Fibroblast of lung (primary cell): ENCODE measurements at regions not wholly inside any gene's neighbourhood (a gene's known extent, or its start where the extent isn't known, plus 50 kb on each side); places are given as distances from the start of the nearest gene placed in this dataset.

Experiments used
- CTCF ChIP-seq, 2 donors: IDR thresholded peaks in 1 of 2; conservative IDR thresholded peaks in 1 of 2; 1 replicate in 1 of 2; 2 replicates in 1 of 2; pipeline ENCODE4 v1.5.1; 2011 to 2012; ENCODE audit warnings: low read length in 2 of 2, control low read depth in 1 of 2, inconsistent platforms in 1 of 2, low read depth in 1 of 2, mild to moderate bottlenecking in 1 of 2
- EZH2 ChIP-seq: IDR thresholded peaks from 2 replicates; pipeline ENCODE4 v1.5.1; 2012; ENCODE audit warnings: low read length, control low read depth, mild to moderate bottlenecking; ENCODE audit errors: missing control alignments

- TF ChIP-seq CTCF (conservative IDR thresholded peaks at IDR 0.05 in 1 of 2, IDR thresholded peaks at IDR 0.05 in 1 of 2; ENCODE audit: low read depth in 1 of 2, low read length in 2 of 2) = no peak
- TF ChIP-seq EZH2 = no peak
Observed at GRCh38 chr6:103783329-103783728, 1076.4 kb downstream of the HACE1 start.
